Astrocyte (in vitro differentiated cells and primary cell): ENCODE measurements at regions not wholly inside any gene's neighbourhood (a gene's known extent, or its start where the extent isn't known, plus 50 kb on each side); places are given as distances from the start of the nearest gene placed in this dataset.

Source experiments
- CTCF ChIP-seq: IDR thresholded peaks from 2 replicates; pipeline ENCODE4 v1.5.1; 2011; ENCODE audit warnings: low read depth, mild to moderate bottlenecking, inconsistent platforms, low read length, moderate library complexity; ENCODE audit not compliant: insufficient read depth
- EZH2 ChIP-seq: IDR thresholded peaks from 2 replicates; pipeline ENCODE4 v1.6.1; 2012; ENCODE audit warnings: mild to moderate bottlenecking, low read length, inconsistent platforms; ENCODE audit not compliant: insufficient read depth

- TF ChIP-seq CTCF (no peak), EZH2 (no peak)
These were observed 393.7 kb downstream of the GASK1B start for GRCh38 chr4:157779081-157779480.
